Myocyte (in vitro differentiated cells): ENCODE measurements at regions not wholly inside any gene's neighbourhood (a gene's known extent, or its start where the extent isn't known, plus 50 kb on each side); places are given as distances from the start of the nearest gene placed in this dataset.

Source experiments
- DNase-seq: peaks from one replicate; pipeline ENCODE4 v3.0.0-alpha.2; 2012; ENCODE audit warnings: low read depth

GRCh38 chr2:8400196-8400595 lies 281.7 kb upstream of the ID2 start:
- no peak for DNase-seq

DNA sequence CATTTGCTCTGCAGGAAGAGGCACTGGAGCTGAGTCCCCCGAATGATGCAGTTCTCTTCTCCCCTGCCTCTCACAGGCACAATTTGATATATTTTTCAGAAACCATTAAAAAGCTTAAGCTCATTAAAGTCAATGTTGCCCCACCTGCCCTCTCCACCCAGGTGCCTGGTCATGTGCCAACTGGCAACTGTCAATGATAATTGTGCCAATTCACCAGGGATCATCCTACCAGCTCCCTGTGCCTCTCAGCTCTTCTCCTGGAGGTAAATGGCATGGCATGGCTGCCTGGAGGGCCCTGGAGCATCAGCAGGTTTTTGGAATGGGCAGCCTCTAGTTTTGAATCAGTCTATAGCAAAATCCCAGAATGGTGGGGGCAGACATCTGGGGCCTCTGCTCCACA lies 279.6 kb upstream of the ID2 start:
- no peak for DNase-seq

- DNase-seq = no peak
These were observed 278.0 kb upstream of the ID2 start for GRCh38 chr2:8403876-8404275.

- DNase-seq = no peak
These were observed 276.5 kb upstream of the ID2 start for GRCh38 chr2:8405334-8405733.

- no peak for DNase-seq
These were observed 275.6 kb upstream of the ID2 start for GRCh38 chr2:8406271-8406670.

DNA sequence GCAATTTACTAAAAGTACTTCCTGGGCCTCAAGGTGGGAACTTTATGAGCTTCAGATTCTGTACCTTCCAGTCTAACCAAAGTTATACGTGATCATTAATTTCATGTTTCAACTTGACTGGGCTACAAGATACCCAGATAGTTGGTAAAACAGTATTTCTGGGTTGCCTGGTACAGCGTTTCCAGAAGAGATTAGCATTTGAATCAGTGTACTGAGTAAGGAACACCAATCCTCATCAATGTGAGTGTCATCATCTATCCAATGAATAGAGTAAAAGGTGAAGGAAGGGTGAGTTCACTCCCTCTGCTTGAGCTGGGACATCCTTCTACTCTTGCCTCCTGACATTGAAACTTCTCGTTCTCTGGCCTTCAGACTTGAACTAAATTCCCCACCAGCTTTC lies 274.5 kb upstream of the ID2 start:
- DNase-seq = no peak

- DNase-seq = no peak
These were observed 273.0 kb upstream of the ID2 start for GRCh38 chr2:8408560-8409460.

GRCh38 chr2:8409461-8410260 lies 272.2 kb upstream of the ID2 start:
- no peak for DNase-seq

- DNase-seq = no peak
These were observed 269.8 kb upstream of the ID2 start for GRCh38 chr2:8412082-8412481.

DNA sequence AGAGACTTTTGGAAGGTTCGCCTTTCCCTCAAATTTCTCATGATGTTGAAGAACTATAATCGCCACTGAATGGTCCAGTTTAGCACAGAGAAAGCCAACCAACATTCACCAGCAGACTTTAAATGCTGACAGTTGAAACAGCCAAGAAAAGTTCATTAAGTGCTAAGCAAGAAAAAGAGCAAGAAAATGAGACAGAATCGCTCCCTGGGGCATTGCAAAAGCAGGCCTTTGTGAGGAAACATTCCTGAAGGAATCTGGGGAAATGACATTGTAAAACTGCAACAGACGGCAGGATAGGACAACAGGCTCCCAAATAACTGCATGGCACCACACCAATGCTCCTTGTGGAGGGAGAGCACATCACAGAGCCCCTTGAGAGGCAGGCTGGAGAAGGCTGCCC lies 269.3 kb upstream of the ID2 start:
- DNase-seq = peak; percentile 10

DNA sequence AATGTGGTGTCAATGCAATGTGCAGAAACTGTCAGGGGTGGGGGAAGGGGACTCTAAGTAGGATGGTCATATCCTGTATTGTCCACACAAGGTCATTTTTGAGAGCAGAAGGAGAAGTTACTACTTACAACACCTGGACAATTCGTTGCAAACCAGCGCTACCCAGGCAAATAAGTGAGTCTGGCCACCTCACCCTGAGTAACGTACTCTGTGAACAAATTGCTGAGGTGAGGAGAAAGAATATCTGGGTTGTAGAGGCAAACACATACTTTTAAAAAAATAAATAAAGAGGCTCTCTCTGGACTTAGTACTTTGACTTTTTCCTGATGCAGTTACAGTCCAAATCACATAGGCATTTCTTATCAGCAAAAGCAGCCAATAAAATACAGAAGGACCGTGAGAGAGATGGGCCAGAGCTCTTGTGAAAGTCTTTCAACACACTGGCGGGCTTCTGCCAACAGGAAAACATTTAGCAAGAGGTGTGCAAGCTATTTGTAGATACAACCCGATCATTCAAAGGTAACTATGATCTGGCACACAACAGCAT lies 268.2 kb upstream of the ID2 start:
- no peak for DNase-seq

DNA sequence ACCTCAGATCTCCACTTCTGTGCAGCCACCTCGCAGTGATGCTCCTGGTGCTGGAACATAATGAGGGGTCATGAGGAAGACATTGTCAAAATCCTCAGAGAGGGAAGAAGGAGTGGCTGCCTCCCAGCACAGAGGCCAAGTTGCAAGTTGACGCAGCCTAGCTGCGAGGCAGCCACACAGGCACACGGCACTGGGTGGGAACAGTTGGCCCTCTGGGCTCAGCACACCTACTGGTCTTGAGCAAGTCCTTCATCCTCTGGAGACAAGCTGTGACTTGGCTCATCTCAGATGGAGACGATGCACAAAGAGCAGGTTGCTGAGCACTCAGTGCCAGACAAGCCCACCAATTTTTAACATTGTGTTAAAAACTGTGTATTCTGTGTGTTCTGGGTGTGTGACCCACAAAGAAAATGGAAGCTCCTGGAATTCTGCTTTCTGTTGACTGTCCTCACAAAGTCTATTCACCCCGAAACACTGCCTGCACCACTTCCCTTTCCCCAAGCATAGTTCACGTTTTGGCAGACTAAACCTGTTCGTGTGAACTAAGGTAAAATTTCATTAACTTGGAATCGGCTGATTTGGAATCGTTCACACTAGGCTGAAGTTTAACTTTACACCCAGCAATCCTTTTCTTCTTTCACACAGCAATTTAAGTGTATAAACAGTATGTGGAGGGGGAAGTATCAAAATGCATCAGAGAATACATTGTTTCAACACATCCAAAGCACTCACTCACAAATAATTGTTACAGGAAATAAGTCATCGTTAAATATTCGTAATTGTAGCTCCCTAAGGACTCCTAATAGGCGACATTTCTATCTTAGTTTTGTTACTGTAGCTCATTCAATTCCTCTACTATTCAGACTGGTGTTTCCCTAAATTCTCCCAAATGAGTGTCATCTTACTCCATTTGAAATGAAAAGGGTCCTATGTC lies 266.6 kb upstream of the ID2 start:
- DNase-seq = no peak

DNA sequence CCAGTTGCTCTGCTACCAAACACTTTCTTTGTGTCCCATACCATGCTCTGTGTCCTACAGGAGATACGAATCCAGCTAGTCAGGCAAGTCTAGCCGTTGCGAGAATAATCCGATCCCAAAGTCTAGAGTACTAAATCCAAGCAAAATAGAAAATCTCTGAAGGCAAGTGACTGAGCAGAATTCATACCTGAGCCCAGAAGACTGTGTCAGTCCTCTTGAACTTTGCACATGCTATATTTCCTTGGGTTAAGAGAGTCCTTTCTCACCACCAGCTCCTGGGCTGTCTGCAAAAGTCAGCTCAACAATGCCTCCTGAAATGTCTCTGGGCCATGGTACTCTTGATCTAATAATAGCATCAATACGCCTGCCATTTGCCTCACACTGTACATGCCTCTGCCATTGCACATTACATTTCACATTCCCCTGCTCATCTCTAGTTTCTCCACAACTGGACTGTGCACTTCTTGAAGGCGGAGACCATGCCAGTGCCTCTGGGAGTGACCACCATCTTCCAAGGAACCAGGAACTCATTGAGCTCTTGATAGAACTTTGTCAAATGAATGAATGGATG lies 265.8 kb upstream of the ID2 start:
- DNase-seq = peak; percentile 37

GRCh38 chr2:8416849-8417832 lies 264.7 kb upstream of the ID2 start:
- no peak for DNase-seq

GRCh38 chr2:8418721-8419120 lies 263.1 kb upstream of the ID2 start:
- no peak for DNase-seq

- DNase-seq = no peak
These were observed 260.0 kb upstream of the ID2 start for GRCh38 chr2:8421658-8422449.

DNA sequence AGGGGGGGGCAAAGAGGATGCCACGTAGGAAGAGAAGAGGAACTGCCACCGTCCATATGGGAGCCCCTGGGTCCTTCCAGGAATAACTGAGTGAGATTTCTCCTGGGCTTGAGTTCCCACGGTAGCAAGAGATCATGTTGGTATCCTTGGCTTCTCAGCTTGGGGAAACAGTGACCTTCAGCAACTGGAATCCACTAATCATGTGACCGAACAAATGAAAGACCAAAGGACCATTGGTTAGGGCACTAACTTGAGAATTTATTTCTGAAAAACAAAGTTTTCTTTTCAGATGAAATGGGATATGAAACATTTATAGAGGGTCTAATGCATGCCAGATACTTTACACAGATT lies 259.4 kb upstream of the ID2 start:
- no peak for DNase-seq

DNA sequence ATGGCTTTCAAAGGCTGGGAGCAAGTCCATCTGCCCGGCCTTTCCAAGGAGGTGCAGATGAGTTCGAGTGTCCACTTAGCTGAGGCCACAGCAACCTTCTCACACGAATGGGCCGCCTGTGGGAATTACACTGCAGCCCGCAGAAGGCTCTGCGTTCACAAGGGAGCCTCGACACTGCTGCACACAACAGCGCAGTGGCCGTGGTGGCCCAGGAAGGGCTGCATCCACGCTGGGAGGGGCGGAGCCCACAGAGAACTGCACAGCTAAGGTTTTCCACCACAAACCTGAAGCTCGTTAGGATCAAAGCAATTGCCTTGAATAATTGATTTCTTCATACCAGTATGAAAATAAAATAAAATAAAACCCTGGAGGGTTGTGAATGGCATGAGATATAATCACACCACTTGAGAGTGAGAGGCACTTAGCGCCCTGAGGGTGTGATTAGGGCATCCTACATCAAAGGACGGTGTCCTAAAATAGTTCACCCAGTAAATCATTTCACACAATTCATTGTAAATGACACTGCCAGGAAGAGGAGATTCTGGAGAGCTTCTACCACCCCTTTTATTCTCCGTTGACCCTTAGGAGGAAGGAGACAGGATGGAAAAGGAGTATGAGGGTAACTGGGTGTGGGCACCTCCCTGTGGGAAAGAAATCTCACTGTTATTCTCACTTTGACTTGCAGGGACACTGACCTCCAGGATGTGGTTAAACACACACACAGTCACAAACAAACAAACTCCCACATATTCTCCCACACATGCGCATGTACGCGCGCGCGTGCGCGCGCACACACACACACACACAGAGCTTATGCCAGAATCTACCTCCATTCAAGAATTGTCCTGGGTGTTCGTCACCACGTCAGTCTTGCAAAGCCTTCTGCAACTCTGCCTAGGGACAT lies 256.6 kb upstream of the ID2 start:
- DNase-seq = no peak
